SK-N-SH (cell line): ENCODE measurements at regions not wholly inside any gene's neighbourhood (a gene's known extent, or its start where the extent isn't known, plus 50 kb on each side); places are given as distances from the start of the nearest gene placed in this dataset.

Experiments used
- CTCF ChIA-PET: fragments of 300-600, 350-600 bp; formaldehyde crosslinking; extraction: SDS; loops from one replicate; lab custom pipeline; 2021; lab: Yijun Ruan, JAX
- POLR2A ChIA-PET: fragments of 350-600 bp; sonication (Branson Sonifier 250); formaldehyde crosslinking; extraction: SDS; loops from one replicate; lab custom pipeline; 2020; ENCODE audit warnings: antibody characterized with exemption, inconsistent platforms; lab: Yijun Ruan, JAX
- DNase-seq: peaks from one replicate; pipeline ENCODE4 v3.0.0; 2012
- H2AFZ ChIP-seq: fragments of 200-600 bp; sonication (generic); 2 replicates; pipeline ENCODE4 v1.8.1; 2016; ENCODE audit warnings: antibody characterized with exemption, mild to moderate bottlenecking, low read depth
- H3F3A ChIP-seq: fragments of 200-600 bp; sonication (generic); replicated peaks from 2 replicates; pipeline ENCODE3; 2016; ENCODE audit warnings: antibody characterized with exemption, mild to moderate bottlenecking; ENCODE audit not compliant: insufficient read depth
- H3K27ac ChIP-seq, 2 experiments: fragments of 200-500 bp in 1 of 2; fragments of 200-600 bp in 1 of 2; sonication (Bioruptor generic) in 1 of 2; sonication (generic), shearing (Covaris generic) in 1 of 2; 2 replicates each; pipeline versions ENCODE4 v1.5.1 to v1.6.1; 2014 to 2016; ENCODE audit warnings: low read depth in 2 of 2, inconsistent platforms in 1 of 2, low read length in 1 of 2, mild to moderate bottlenecking in 1 of 2, mixed read lengths in 1 of 2
- H3K27me3 ChIP-seq: fragments of 200-600 bp; sonication (generic), shearing (Covaris generic); 2 replicates; pipeline ENCODE4 v1.6.1; 2016; ENCODE audit warnings: mixed run types; ENCODE audit not compliant: insufficient read depth
- H3K36me3 ChIP-seq, 2 experiments: fragments of 200-500 bp in 1 of 2; fragments of 200-600 bp in 1 of 2; sonication (Bioruptor generic) in 1 of 2; sonication (generic) in 1 of 2; replicated peaks in 1 of 2; 2 replicates each; pipeline versions ENCODE3 to v1.5.1; 2014 to 2016; ENCODE audit warnings: low read length in 1 of 2, mild to moderate bottlenecking in 1 of 2; ENCODE audit not compliant: insufficient read depth in 2 of 2, control insufficient read depth in 1 of 2
- H3K4me1 ChIP-seq, 2 experiments: fragments of 200-500 bp in 1 of 2; fragments of 200-600 bp in 1 of 2; sonication (Bioruptor generic) in 1 of 2; sonication (generic), shearing (Covaris generic) in 1 of 2; 2 replicates each; pipeline versions ENCODE4 v1.5.1 to v1.6.1; 2014 to 2016; ENCODE audit warnings: low read depth in 1 of 2, low read length in 1 of 2, mixed run types in 1 of 2; ENCODE audit not compliant: insufficient read depth in 2 of 2, control insufficient read depth in 1 of 2
- H3K4me2 ChIP-seq: fragments of 200-600 bp; sonication (generic), shearing (Covaris generic); 2 replicates; pipeline ENCODE4 v1.6.1; 2017; ENCODE audit warnings: mixed run types
- H3K4me3 ChIP-seq, 2 experiments: fragments of 200-500 bp in 1 of 2; fragments of 200-600 bp in 1 of 2; sonication (Bioruptor generic) in 1 of 2; sonication (generic), shearing (Covaris generic) in 1 of 2; 2 replicates each; pipeline versions ENCODE4 v1.5.1 to v1.8.1; 2014 to 2016; ENCODE audit warnings: low read depth in 2 of 2, inconsistent platforms in 1 of 2, low read length in 1 of 2, mild to moderate bottlenecking in 1 of 2, mixed read lengths in 1 of 2, moderate library complexity in 1 of 2
- H3K79me2 ChIP-seq: fragments of 200-600 bp; sonication (generic); 2 replicates; pipeline ENCODE4 v1.8.1; 2017; ENCODE audit warnings: mild to moderate bottlenecking; ENCODE audit not compliant: insufficient read depth
- H3K9ac ChIP-seq: fragments of 200-600 bp; sonication (generic); 2 replicates; pipeline ENCODE4 v1.6.1; 2017; ENCODE audit warnings: mixed run types
- H3K9me2 ChIP-seq: fragments of 200-600 bp; sonication (generic); 2 replicates; pipeline ENCODE4 v1.6.1; 2017; ENCODE audit warnings: mixed run types
- H3K9me3 ChIP-seq: fragments of 200-600 bp; sonication (generic); 2 replicates; pipeline ENCODE4 v1.6.1; 2017; ENCODE audit warnings: mixed run types, mild to moderate bottlenecking, moderate library complexity
- H4K20me1 ChIP-seq: fragments of 200-600 bp; sonication (generic); 2 replicates; pipeline ENCODE4 v1.6.1; 2017; ENCODE audit warnings: mild to moderate bottlenecking, mixed run types; ENCODE audit not compliant: insufficient read depth
- CTCF ChIP-seq: fragments of 200-600 bp; sonication (generic); IDR thresholded peaks from 2 replicates; pipeline ENCODE4 v1.6.1; 2017; ENCODE audit warnings: antibody characterized with exemption, mild to moderate bottlenecking, moderate library complexity
- ELF1 ChIP-seq: IDR thresholded peaks from 2 replicates; pipeline ENCODE4 v1.4.0; 2012
- FOSL2 ChIP-seq: IDR thresholded peaks from 2 replicates; pipeline ENCODE4 v1.4.0; 2012; ENCODE audit warnings: low read depth, mild to moderate bottlenecking, moderate library complexity, borderline replicate concordance
- FOXJ3 ChIP-seq: sonication (generic); formaldehyde crosslinking; IDR thresholded peaks from 2 replicates; pipeline ENCODE4 v1.5.1; 2020; ENCODE audit warnings: mild to moderate bottlenecking, missing genetic modification reagents
- GABPA ChIP-seq: IDR thresholded peaks from 2 replicates; pipeline ENCODE4 v1.4.0; 2012; ENCODE audit warnings: low read depth, mild to moderate bottlenecking
- JUND ChIP-seq: IDR thresholded peaks from 2 replicates; pipeline ENCODE4 v1.4.0; 2012
- MAX ChIP-seq: IDR thresholded peaks from 2 replicates; pipeline ENCODE4 v1.4.0; 2012; ENCODE audit warnings: low read depth
- MEF2A ChIP-seq: IDR thresholded peaks from 2 replicates; pipeline ENCODE4 v1.4.0; 2012; ENCODE audit warnings: low read depth, borderline replicate concordance
- NFIC ChIP-seq: IDR thresholded peaks from 2 replicates; pipeline ENCODE4 v1.4.0; 2012; ENCODE audit warnings: borderline replicate concordance
- NRF1 ChIP-seq: IDR thresholded peaks from 2 replicates; pipeline ENCODE4 v1.6.1; 2012; ENCODE audit warnings: low read depth, mild to moderate bottlenecking, low read length
- RFX5 ChIP-seq: IDR thresholded peaks from 2 replicates; pipeline ENCODE4 v1.6.1; 2012; ENCODE audit warnings: mild to moderate bottlenecking, improper control_type of control experiment, low read length
- TCF12 ChIP-seq: IDR thresholded peaks from 2 replicates; pipeline ENCODE4 v1.4.0; 2012
- YY1 ChIP-seq: IDR thresholded peaks from 2 replicates; pipeline ENCODE4 v1.4.0; 2012; ENCODE audit warnings: low read depth, mild to moderate bottlenecking
- WGBS: methylation state at CpG from one replicate; pipeline ENCODE4 v1.1.6; 2017; ENCODE audit warnings: low lambda C conversion rate; 5-methylcytosine and 5-hydroxymethylcytosine counted together
- TF ChIP-seq, protein P1 (sequence below): IDR thresholded peaks from 2 replicates; pipeline ENCODE4; 2012

GRCh38 chr2:41965909-41966295, 81.9 kb upstream of the PKDCC start (continued):
- TF ChIP-seq MAX (no peak), GABPA (no peak)

- POLR2A ChIA-PET: interaction anchor here (2.3 kb wide), 1 partner anchor 80 kb away, joined by 19 read pairs; the partner anchor contains the start of gene PKDCC
- H3K27me3 ChIP-seq: no peaks in the 10 kb centered on the region
- H3K4me2 ChIP-seq: peak overlapping the region; percentile 65
- no peak overlapping the region for H3K4me3 ChIP-seq
- peak overlapping the region; percentile 32; the same call in 1 of the 2 replicates for H2AFZ ChIP-seq
- CTCF ChIA-PET: interaction anchor here (1.0 to 3.1 kb wide), 5 partner anchors 10 to 96 kb away, joined by 3 to 20 read pairs (median 4); no protein-coding TSS in a partner anchor
- no peaks in the 10 kb centered on the region for H3K36me3 ChIP-seq
- peak overlapping the region in 1 of 2 experiments; percentile 56; a peak in 1 of 4 replicates for H3K27ac ChIP-seq
- H3K9me2 ChIP-seq: no peaks in the 10 kb centered on the region
- peaks cover 23 to 52% of the 10 kb centered on the region in 2 experiments for H3K4me1 ChIP-seq
- no peak for DNase-seq
- 56% methylated on average over 10 of the region's 10 CpGs for WGBS
- H3K9me3 ChIP-seq: no peaks in the 10 kb centered on the region
- no peak overlapping the region; the same call in 1 of the 2 replicates for H3K9ac ChIP-seq
- H3K79me2 ChIP-seq: no peaks in the 10 kb centered on the region
- H4K20me1 ChIP-seq: no peaks in the 10 kb centered on the region
- peak; percentile 78 for TF ChIP-seq NFIC
- TF ChIP-seq TCF12: peak; percentile 44
- TF ChIP-seq NRF1: no peak
- TF ChIP-seq JUND: peak; percentile 49
- TF ChIP-seq FOSL2: peak; percentile 50; the same call in 1 of the 2 replicates
- no peak for TF ChIP-seq YY1
- no peak for TF ChIP-seq ELF1
- no peak for TF ChIP-seq GABPA
- TF ChIP-seq MEF2A: no peak
- TF ChIP-seq RFX5: no peak
- no peak for TF ChIP-seq FOXJ3
- no peak for TF ChIP-seq CTCF
- TF ChIP-seq, protein P1, sequence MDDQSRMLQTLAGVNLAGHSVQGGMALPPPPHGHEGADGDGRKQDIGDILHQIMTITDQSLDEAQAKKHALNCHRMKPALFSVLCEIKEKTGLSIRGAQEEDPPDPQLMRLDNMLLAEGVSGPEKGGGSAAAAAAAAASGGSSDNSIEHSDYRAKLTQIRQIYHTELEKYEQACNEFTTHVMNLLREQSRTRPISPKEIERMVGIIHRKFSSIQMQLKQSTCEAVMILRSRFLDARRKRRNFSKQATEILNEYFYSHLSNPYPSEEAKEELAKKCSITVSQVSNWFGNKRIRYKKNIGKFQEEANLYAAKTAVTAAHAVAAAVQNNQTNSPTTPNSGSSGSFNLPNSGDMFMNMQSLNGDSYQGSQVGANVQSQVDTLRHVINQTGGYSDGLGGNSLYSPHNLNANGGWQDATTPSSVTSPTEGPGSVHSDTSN: 0 out of 2 replicates have a peak, but pooled peaks have one; percentile 27
- H3F3A ChIP-seq: peaks cover 5% of the 10 kb centered on the region
These were observed 81.4 kb upstream of the PKDCC start for GRCh38 chr2:41966431-41966893.
